ENCODE measurements at regions not wholly inside any gene's neighbourhood (a gene's known extent, or its start where the extent isn't known, plus 50 kb on each side); places are given as distances from the start of the nearest gene placed in this dataset.

DNA sequence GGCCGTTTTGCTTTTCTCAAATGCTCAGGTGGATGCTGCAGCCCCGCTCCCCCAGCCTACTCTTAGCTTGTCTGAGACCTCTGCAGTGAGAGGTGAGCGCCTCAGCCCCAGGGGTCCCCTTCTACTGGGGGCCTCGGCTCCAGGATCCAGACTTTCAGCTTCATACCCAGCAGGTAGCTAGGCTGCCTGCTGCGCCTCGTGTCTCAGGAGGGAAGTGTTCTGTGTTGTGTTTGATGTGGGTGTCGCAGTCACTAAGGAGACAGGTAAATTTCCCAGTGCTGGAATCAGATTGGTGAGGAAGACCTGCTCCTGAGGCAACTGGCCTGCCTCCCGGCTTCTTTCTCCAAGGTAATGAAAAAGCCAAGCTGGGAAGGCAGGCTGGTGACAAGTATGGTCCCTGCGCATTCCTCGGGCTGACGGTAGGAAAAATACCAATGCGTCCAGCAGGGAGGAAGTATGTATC, 604.0 kb upstream of the SALL1 start:
- H3K4me3 ChIP-seq (replicated peaks; ENCODE audit: low read depth, low read length), result no peak overlapping the region
- no peak for TF ChIP-seq CTCF (IDR thresholded peaks at IDR 0.05; ENCODE audit: low read depth, low read length, missing control alignments)
- DNase-seq (ENCODE audit: extremely low read depth, low read depth), result no peak

DNA sequence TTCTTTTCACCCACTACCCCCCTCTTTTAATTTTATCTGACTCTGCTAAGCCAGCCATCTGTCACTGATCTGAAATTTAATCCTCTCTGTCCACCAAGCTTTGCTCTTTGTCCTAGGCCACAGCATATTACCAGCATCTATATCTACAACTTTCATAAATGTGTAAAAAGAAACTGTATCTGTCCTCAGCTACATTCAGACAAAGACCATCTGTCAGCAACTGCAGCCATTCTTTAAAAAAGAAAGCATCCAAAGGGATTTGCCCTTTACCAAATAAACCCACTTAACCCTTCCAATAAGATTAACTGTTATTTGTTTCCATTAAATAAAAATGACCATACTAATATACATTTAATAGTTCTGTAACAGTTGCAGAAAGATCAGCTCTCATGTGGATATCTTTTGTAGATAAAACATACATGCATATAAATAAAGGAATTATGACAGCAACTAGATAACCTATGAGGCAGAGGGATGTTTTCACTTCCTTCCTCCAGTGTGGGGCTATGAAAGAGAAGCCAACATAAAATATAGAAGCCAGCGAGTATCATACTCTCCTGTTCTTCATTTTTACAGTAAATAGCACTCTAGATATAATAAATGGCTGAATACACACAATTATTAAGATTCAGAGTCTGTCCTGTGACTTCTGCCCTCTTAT, 602.5 kb upstream of the SALL1 start:
- DNase-seq (ENCODE audit: extremely low read depth, low read depth), result no peak
- TF ChIP-seq CTCF (IDR thresholded peaks at IDR 0.05; ENCODE audit: low read depth, low read length, missing control alignments), result no peak
- H3K4me3 ChIP-seq (replicated peaks; ENCODE audit: low read depth, low read length), result no peak overlapping the region

- H3K4me3 ChIP-seq (replicated peaks; ENCODE audit: low read depth, low read length), result no peak overlapping the region
- no peak for TF ChIP-seq CTCF (IDR thresholded peaks at IDR 0.05; ENCODE audit: low read depth, low read length, missing control alignments)
- no peak for DNase-seq (ENCODE audit: extremely low read depth, low read depth)
Measured at GRCh38 chr16:51752438-51752995, 601.4 kb upstream of the SALL1 start.

- no peak overlapping the region for H3K4me3 ChIP-seq (replicated peaks; ENCODE audit: low read depth, low read length)
- DNase-seq (ENCODE audit: extremely low read depth, low read depth), result no peak
- no peak for TF ChIP-seq CTCF (IDR thresholded peaks at IDR 0.05; ENCODE audit: low read depth, low read length, missing control alignments)
Measured at GRCh38 chr16:51747329-51747728, 596.3 kb upstream of the SALL1 start.

DNA sequence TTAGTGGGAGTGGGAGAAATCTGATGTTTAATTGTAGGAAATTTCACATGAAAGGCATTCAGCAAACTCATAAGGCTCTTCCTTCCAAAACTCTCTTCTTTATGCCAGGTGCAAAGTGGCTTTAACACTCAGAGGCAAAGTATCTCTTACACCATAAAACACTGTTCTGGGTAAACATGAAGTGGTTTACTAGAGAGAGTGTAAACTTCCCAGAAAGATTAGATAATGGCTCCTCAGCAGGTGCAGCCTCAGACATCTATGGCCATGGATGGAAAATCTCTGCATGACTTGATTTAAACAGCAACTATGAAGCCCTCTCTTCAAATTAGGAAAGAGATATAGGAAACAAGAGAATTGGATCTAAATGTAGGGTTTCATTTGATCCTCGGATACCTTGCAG, 583.1 kb upstream of the SALL1 start:
- no peak for DNase-seq (ENCODE audit: extremely low read depth, low read depth)
- TF ChIP-seq CTCF (IDR thresholded peaks at IDR 0.05; ENCODE audit: low read depth, low read length, missing control alignments), result no peak
- H3K4me3 ChIP-seq (replicated peaks; ENCODE audit: low read depth, low read length), result no peak overlapping the region

DNA sequence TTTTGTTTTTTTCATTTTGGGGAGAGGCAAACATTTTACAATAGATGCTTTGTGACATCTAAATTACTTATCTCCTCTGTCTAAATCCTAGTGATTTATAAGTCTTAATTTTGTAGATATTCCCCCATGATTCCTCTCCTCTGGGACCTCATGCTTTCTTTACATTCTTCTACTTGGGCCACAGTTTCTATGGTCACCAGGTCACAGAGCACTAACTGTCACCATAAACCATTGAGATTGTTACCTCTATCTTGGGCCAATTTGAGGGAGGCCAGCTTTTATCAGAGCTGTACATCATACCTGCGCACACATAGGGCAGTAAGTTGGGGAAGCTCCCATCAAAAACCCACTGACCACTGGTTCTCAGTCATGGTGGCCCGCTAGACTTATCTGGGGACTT, 582.1 kb upstream of the SALL1 start:
- TF ChIP-seq CTCF (IDR thresholded peaks at IDR 0.05; ENCODE audit: low read depth, low read length, missing control alignments), result no peak
- no peak overlapping the region for H3K4me3 ChIP-seq (replicated peaks; ENCODE audit: low read depth, low read length)
- DNase-seq (ENCODE audit: extremely low read depth, low read depth), result no peak

All from HFF-Myc (cell line).